ENCODE measurements at regions not wholly inside any gene's neighbourhood (a gene's known extent, or its start where the extent isn't known, plus 50 kb on each side); places are given as distances from the start of the nearest gene placed in this dataset.

- no peaks in the 10 kb centered on the region for H3K9me3 ChIP-seq (ENCODE audit: low read length)
- no peaks in the 10 kb centered on the region for H3K4me1 ChIP-seq (ENCODE audit: insufficient read depth, low read length)
- no peaks in the 10 kb centered on the region for H3K4me1 Mint-ChIP-seq
- H3K27me3 ChIP-seq (ENCODE audit: insufficient read depth, low read length, poor library complexity, severe bottlenecking), result no peaks in the 10 kb centered on the region
- H3K9me3 Mint-ChIP-seq, result peaks cover 0 to 4% (median 0%) of the 10 kb centered on the region in 5 donors
- CTCF ChIA-PET, result no interaction called here
- H3K4me3 Mint-ChIP-seq, result no peak overlapping the region
- no peak overlapping the region for H3K27ac ChIP-seq (ENCODE audit: low read depth, low read length)
- H3K36me3 ChIP-seq (ENCODE audit: insufficient read depth, low read length), result no peaks in the 10 kb centered on the region
- peak overlapping the region in 1 of 8 donors; percentile 68 for H3K27ac Mint-ChIP-seq
- H3K36me3 Mint-ChIP-seq, result no peaks in the 10 kb centered on the region
- POLR2A ChIA-PET, result no interaction called here
- H3K27me3 Mint-ChIP-seq, result peaks cover 2 to 3% of the 10 kb centered on the region in 2 donors
- H3K4me3 ChIP-seq (ENCODE audit: low read length), result no peak overlapping the region
- DNase-seq, result no peak
These were observed 316.1 kb downstream of the AJAP1 start for GRCh38 chr1:4970532-4970931.

- Histone ChIP-seq H3K4me1 (ENCODE audit: insufficient read depth, low read length) (no peaks in the 10 kb centered on the region), H3K36me3 (ENCODE audit: insufficient read depth, low read length) (no peaks in the 10 kb centered on the region), H3K4me3 (ENCODE audit: low read length) (no peak overlapping the region), H3K27ac (ENCODE audit: low read depth, low read length) (no peak overlapping the region), H3K27me3 (ENCODE audit: insufficient read depth, low read length, poor library complexity, severe bottlenecking) (no peaks in the 10 kb centered on the region), H3K9me3 (ENCODE audit: low read length) (no peaks in the 10 kb centered on the region)
- Mint-ChIP-seq H3K36me3 (no peaks in the 10 kb centered on the region), H3K27ac (no peak overlapping the region), H3K9me3 (no peaks in the 10 kb centered on the region), H3K4me1 (no peaks in the 10 kb centered on the region), H3K4me3 (no peak overlapping the region), H3K27me3 (peaks cover under 1% of the 10 kb centered on the region in 2 donors)
- DNase-seq, result no peak
- CTCF ChIA-PET, result no interaction called here
- POLR2A ChIA-PET, result no interaction called here
These were observed 315.2 kb downstream of the AJAP1 start for GRCh38 chr1:4969556-4970129.

DNA sequence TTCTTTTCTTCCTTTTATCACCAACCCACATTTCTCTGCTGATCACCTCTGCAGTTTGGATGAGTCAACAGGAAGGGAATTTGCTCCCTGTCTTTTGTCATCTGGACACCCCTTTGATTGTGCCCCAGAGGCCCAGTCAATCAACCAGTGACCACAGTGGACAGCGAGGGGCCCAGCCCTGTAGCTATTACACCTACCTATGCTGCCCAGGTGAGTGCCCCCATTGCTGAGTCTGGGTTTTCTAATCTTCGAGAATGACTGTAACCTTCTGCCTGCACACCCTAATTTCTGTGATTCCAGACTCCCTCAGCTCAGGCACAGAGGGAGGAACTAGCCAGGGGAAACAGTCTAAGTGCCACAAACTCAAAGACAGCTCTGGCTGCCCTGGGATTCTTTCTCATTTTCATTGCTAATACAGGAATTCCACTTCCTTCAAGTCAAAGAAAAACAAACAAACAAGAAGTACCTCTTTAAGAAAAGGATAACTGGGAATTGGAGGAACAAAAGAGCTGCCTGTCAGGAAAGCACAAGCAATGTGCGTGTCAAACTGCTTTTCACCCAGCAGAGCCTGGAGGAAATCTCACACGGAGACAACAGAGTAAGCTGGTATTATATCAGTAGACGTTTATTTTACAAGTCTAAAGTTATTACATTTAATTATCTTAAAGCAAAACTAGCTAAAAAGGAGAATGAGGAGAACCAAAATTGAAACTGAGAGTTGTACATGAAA lies 311.1 kb downstream of the AJAP1 start:
- Mint-ChIP-seq H3K27me3 (peaks cover 0 to 16% of the 10 kb centered on the region in 2 donors), H3K4me1 (no peaks in the 10 kb centered on the region), H3K27ac (no peak overlapping the region), H3K9me3 (peaks cover 0 to 2% (median 0%) of the 10 kb centered on the region in 5 donors), H3K4me3 (no peak overlapping the region), H3K36me3 (no peaks in the 10 kb centered on the region)
- H3K9me3 ChIP-seq (ENCODE audit: low read length), result no peaks in the 10 kb centered on the region
- no peaks in the 10 kb centered on the region for H3K4me1 ChIP-seq (ENCODE audit: insufficient read depth, low read length)
- ChIA-PET POLR2A (no interaction called here), CTCF (no interaction called here)
- H3K36me3 ChIP-seq (ENCODE audit: insufficient read depth, low read length), result no peaks in the 10 kb centered on the region
- DNase-seq, result no peak
- H3K27me3 ChIP-seq (ENCODE audit: insufficient read depth, low read length, poor library complexity, severe bottlenecking), result no peaks in the 10 kb centered on the region
- no peak overlapping the region for H3K27ac ChIP-seq (ENCODE audit: low read depth, low read length)
- no peak overlapping the region for H3K4me3 ChIP-seq (ENCODE audit: low read length)

GRCh38 chr1:4964634-4965345 lies 310.4 kb downstream of the AJAP1 start:
- Histone ChIP-seq H3K36me3 (ENCODE audit: insufficient read depth, low read length) (no peaks in the 10 kb centered on the region), H3K27me3 (ENCODE audit: insufficient read depth, low read length, poor library complexity, severe bottlenecking) (no peaks in the 10 kb centered on the region), H3K9me3 (ENCODE audit: low read length) (no peaks in the 10 kb centered on the region), H3K4me3 (ENCODE audit: low read length) (no peak overlapping the region), H3K27ac (ENCODE audit: low read depth, low read length) (no peak overlapping the region), H3K4me1 (ENCODE audit: insufficient read depth, low read length) (no peaks in the 10 kb centered on the region)
- no peak for DNase-seq
- Mint-ChIP-seq H3K9me3 (peaks cover 0 to 2% (median 0%) of the 10 kb centered on the region in 5 donors), H3K4me1 (no peaks in the 10 kb centered on the region), H3K27me3 (peaks cover 0 to 18% of the 10 kb centered on the region in 2 donors), H3K27ac (no peak overlapping the region), H3K36me3 (no peaks in the 10 kb centered on the region), H3K4me3 (no peak overlapping the region)
- ChIA-PET POLR2A (no interaction called here), CTCF (no interaction called here)

- Mint-ChIP-seq H3K27me3 (peaks cover 0 to 18% of the 10 kb centered on the region in 2 donors), H3K4me3 (no peak overlapping the region), H3K36me3 (no peaks in the 10 kb centered on the region), H3K4me1 (no peaks in the 10 kb centered on the region), H3K27ac (no peak overlapping the region), H3K9me3 (peaks cover 0 to 2% (median 0%) of the 10 kb centered on the region in 5 donors)
- H3K4me3 ChIP-seq (ENCODE audit: low read length), result no peak overlapping the region
- no peaks in the 10 kb centered on the region for H3K36me3 ChIP-seq (ENCODE audit: insufficient read depth, low read length)
- H3K27me3 ChIP-seq (ENCODE audit: insufficient read depth, low read length, poor library complexity, severe bottlenecking), result no peaks in the 10 kb centered on the region
- ChIA-PET CTCF (no interaction called here), POLR2A (no interaction called here)
- no peak overlapping the region for H3K27ac ChIP-seq (ENCODE audit: low read depth, low read length)
- H3K9me3 ChIP-seq (ENCODE audit: low read length), result no peaks in the 10 kb centered on the region
- no peak for DNase-seq
- no peaks in the 10 kb centered on the region for H3K4me1 ChIP-seq (ENCODE audit: insufficient read depth, low read length)
These were observed 308.8 kb downstream of the AJAP1 start for GRCh38 chr1:4963251-4963650.

DNA sequence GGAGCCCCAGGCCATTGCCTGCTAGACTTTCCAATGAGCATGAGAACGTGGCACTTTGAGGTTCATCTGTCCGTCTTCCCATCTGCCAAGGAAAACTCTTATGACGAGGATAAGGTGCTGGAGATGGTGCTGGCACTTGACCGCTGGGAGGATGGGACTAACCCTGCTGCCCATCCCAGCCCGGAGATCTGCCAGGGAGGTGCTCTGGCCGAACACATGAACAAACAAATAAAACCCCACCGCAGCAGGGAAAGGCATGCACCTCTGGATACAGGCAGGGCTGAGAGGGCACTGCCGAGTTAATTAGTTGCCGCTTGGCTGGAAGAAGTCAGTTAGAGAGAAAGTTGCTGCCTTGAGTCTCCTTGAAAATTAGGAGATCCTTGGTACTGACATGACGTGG lies 308.4 kb downstream of the AJAP1 start:
- H3K36me3 ChIP-seq (ENCODE audit: insufficient read depth, low read length), result no peaks in the 10 kb centered on the region
- ChIA-PET CTCF (no interaction called here), POLR2A (no interaction called here)
- no peak overlapping the region for H3K4me3 Mint-ChIP-seq
- peaks cover 0 to 2% (median 0%) of the 10 kb centered on the region in 5 donors for H3K9me3 Mint-ChIP-seq
- H3K27ac ChIP-seq (ENCODE audit: low read depth, low read length), result no peak overlapping the region
- H3K36me3 Mint-ChIP-seq, result no peaks in the 10 kb centered on the region
- no peak for DNase-seq
- no peak overlapping the region for H3K27ac Mint-ChIP-seq
- H3K9me3 ChIP-seq (ENCODE audit: low read length), result no peaks in the 10 kb centered on the region
- H3K27me3 ChIP-seq (ENCODE audit: insufficient read depth, low read length, poor library complexity, severe bottlenecking), result no peaks in the 10 kb centered on the region
- H3K4me1 ChIP-seq (ENCODE audit: insufficient read depth, low read length), result no peaks in the 10 kb centered on the region
- H3K27me3 Mint-ChIP-seq, result peaks cover 0 to 18% of the 10 kb centered on the region in 2 donors
- no peaks in the 10 kb centered on the region for H3K4me1 Mint-ChIP-seq
- no peak overlapping the region for H3K4me3 ChIP-seq (ENCODE audit: low read length)

DNA sequence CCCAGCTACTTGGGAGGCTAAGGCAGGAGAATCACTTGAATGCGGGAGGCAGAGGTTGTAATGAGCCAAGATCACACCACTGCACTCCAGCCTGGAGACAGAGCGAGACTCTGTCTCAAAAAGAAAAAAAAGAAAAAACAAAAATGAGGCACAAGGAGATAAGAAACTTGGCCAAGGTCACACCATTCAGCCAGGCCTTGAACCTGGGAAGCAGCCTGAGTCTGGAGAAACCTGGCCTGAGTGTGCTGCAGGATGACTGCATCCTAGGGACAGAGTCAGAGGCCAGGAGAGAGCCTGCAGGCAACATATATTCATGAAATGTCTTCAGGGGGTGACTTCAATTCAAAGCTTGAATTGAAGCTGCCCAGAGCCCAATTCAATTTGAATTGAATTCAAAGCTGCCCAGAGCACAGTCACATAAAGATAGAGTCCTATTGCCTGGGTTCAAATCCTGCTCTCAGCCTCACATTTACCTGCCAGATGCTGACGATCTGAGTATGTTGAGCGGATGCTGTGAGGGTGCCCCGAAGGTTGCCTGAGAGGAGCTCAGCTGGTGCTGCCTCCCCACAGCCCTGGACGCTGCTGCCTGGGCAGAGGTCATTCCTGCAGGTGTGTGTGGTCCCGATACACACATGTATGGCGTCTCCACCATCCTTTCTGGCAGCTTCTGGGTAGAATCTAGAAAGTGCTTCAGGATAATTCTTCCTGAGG lies 307.7 kb downstream of the AJAP1 start:
- H3K27me3 Mint-ChIP-seq, result peaks cover 0 to 18% of the 10 kb centered on the region in 2 donors
- Histone ChIP-seq H3K27ac (ENCODE audit: low read depth, low read length) (no peak overlapping the region), H3K4me1 (ENCODE audit: insufficient read depth, low read length) (no peaks in the 10 kb centered on the region), H3K4me3 (ENCODE audit: low read length) (no peak overlapping the region), H3K9me3 (ENCODE audit: low read length) (no peaks in the 10 kb centered on the region), H3K36me3 (ENCODE audit: insufficient read depth, low read length) (no peaks in the 10 kb centered on the region), H3K27me3 (ENCODE audit: insufficient read depth, low read length, poor library complexity, severe bottlenecking) (no peaks in the 10 kb centered on the region)
- no peaks in the 10 kb centered on the region for H3K36me3 Mint-ChIP-seq
- no peak overlapping the region for H3K4me3 Mint-ChIP-seq
- H3K27ac Mint-ChIP-seq, result no peak overlapping the region
- CTCF ChIA-PET, result no interaction called here
- no peaks in the 10 kb centered on the region for H3K4me1 Mint-ChIP-seq
- H3K9me3 Mint-ChIP-seq, result peaks cover 0 to 2% (median 0%) of the 10 kb centered on the region in 5 donors
- DNase-seq, result no peak
- POLR2A ChIA-PET, result no interaction called here
